MM.1S (cell line): ENCODE measurements at regions not wholly inside any gene's neighbourhood (a gene's known extent, or its start where the extent isn't known, plus 50 kb on each side); places are given as distances from the start of the nearest gene placed in this dataset.

Experiments
- DNase-seq: peaks from one replicate; pipeline ENCODE4 v3.0.0-alpha.2; 2015
- H2AFZ ChIP-seq: fragments of 300-600 bp; sonication (generic); 2 replicates; pipeline ENCODE4 v1.6.0; 2016; ENCODE audit warnings: antibody characterized with exemption, low read length
- H3F3A ChIP-seq: fragments of 300-600 bp; sonication (generic); 2 replicates; pipeline ENCODE4 v1.6.1; 2016; ENCODE audit warnings: mild to moderate bottlenecking, antibody characterized with exemption, low read length, moderate library complexity, mixed read lengths; ENCODE audit not compliant: insufficient read depth
- H3K27ac ChIP-seq: fragments of 300-600 bp; sonication (generic); 2 replicates; pipeline ENCODE4 v1.5.1; 2016; ENCODE audit warnings: mild to moderate bottlenecking, low read length
- H3K27me3 ChIP-seq: fragments of 300-600 bp; sonication (generic); replicated peaks from 2 replicates; pipeline ENCODE4 v1.6.0; 2016; ENCODE audit warnings: low read length; ENCODE audit not compliant: insufficient read depth
- H3K36me3 ChIP-seq: fragments of 300-600 bp; sonication (generic); replicated peaks from 2 replicates; pipeline ENCODE4 v1.6.1; 2016; ENCODE audit warnings: mild to moderate bottlenecking, low read length, mixed read lengths; ENCODE audit not compliant: insufficient read depth
- H3K4me1 ChIP-seq: fragments of 300-600 bp; sonication (generic); 2 replicates; pipeline ENCODE4 v1.6.1; 2016; ENCODE audit warnings: low read length, mixed read lengths
- H3K4me2 ChIP-seq: fragments of 300-600 bp; sonication (generic); 2 replicates; pipeline ENCODE4 v1.6.0; 2016; ENCODE audit warnings: low read depth, low read length
- H3K4me3 ChIP-seq: fragments of 300-600 bp; sonication (generic); 2 replicates; pipeline ENCODE4 v1.5.1; 2016; ENCODE audit warnings: low read length, mixed read lengths
- H3K79me2 ChIP-seq: fragments of 300-600 bp; sonication (generic); 2 replicates; pipeline ENCODE4 v1.6.1; 2016; ENCODE audit warnings: mixed run types, low read length, mixed read lengths
- H3K9ac ChIP-seq: fragments of 300-600 bp; sonication (generic); 2 replicates; pipeline ENCODE4 v1.6.1; 2016; ENCODE audit warnings: low read length, mixed read lengths
- H3K9me2 ChIP-seq: fragments of 300-600 bp; sonication (generic); replicated peaks from 2 replicates; pipeline ENCODE4 v1.6.1; 2016; ENCODE audit warnings: mild to moderate bottlenecking, low read length, mixed read lengths; ENCODE audit not compliant: insufficient read depth
- H3K9me3 ChIP-seq: fragments of 300-600 bp; sonication (generic); replicated peaks from 2 replicates; pipeline ENCODE4 v1.6.1; 2016; ENCODE audit warnings: mild to moderate bottlenecking, low read length, mixed read lengths; ENCODE audit not compliant: insufficient read depth
- H4K20me1 ChIP-seq: fragments of 300-600 bp; sonication (generic); 2 replicates; pipeline ENCODE4 v1.6.1; 2016; ENCODE audit warnings: mild to moderate bottlenecking, low read length, moderate library complexity, mixed read lengths; ENCODE audit not compliant: insufficient read depth
- CTCF ChIP-seq: fragments of 300-600 bp; sonication (generic); IDR thresholded peaks from 2 replicates; pipeline ENCODE4 v1.5.1; 2016; ENCODE audit warnings: antibody characterized with exemption, low read length, mixed read lengths
- EZH2 ChIP-seq: fragments of 300-600 bp; sonication (generic); optimal IDR thresholded peaks from 2 replicates; pipeline ENCODE3; 2017; ENCODE audit warnings: low read depth, mild to moderate bottlenecking, antibody characterized with exemption, low read length, mixed read lengths
- EZH2phosphoT487 ChIP-seq: fragments of 300-600 bp; sonication (generic); IDR thresholded peaks from 2 replicates; pipeline ENCODE4 v1.6.1; 2018; ENCODE audit warnings: antibody characterized with exemption, low read length

GRCh38 chr7:39824456-39825200 is 125.4 kb upstream of the CDK13 start:
- H3F3A ChIP-seq = no peaks in the 10 kb centered on the region
- no peaks in the 10 kb centered on the region for H3K9me2 ChIP-seq
- H3K9ac ChIP-seq = no peak overlapping the region
- H3K4me1 ChIP-seq = no peaks in the 10 kb centered on the region
- no peaks in the 10 kb centered on the region for H4K20me1 ChIP-seq
- no peak overlapping the region for H2AFZ ChIP-seq
- no peak for TF ChIP-seq CTCF
- TF ChIP-seq EZH2phosphoT487 = no peak
- no peak for TF ChIP-seq EZH2
- no peaks in the 10 kb centered on the region for H3K9me3 ChIP-seq
- no peaks in the 10 kb centered on the region for H3K79me2 ChIP-seq
- no peaks in the 10 kb centered on the region for H3K27me3 ChIP-seq
- no peaks in the 10 kb centered on the region for H3K36me3 ChIP-seq
- H3K4me3 ChIP-seq = no peak overlapping the region
- no peak overlapping the region for H3K4me2 ChIP-seq
- H3K27ac ChIP-seq = no peak overlapping the region
- DNase-seq = no peak

- no peaks in the 10 kb centered on the region for H3K27me3 ChIP-seq
- DNase-seq = peak; percentile 23
- H3K9ac ChIP-seq = no peak overlapping the region
- no peaks in the 10 kb centered on the region for H3F3A ChIP-seq
- H3K36me3 ChIP-seq = no peaks in the 10 kb centered on the region
- TF ChIP-seq CTCF (no peak), EZH2 (no peak)
- H2AFZ ChIP-seq = no peak overlapping the region
- H3K4me2 ChIP-seq = no peak overlapping the region
- H4K20me1 ChIP-seq = no peaks in the 10 kb centered on the region
- no peaks in the 10 kb centered on the region for H3K9me2 ChIP-seq
- no peak overlapping the region for H3K4me3 ChIP-seq
- no peaks in the 10 kb centered on the region for H3K9me3 ChIP-seq
- H3K27ac ChIP-seq = no peak overlapping the region
- no peaks in the 10 kb centered on the region for H3K4me1 ChIP-seq
- H3K79me2 ChIP-seq = no peaks in the 10 kb centered on the region
Measured at GRCh38 chr7:39825401-39825980, 124.6 kb upstream of the CDK13 start.

- Histone ChIP-seq H3K4me2 (no peak overlapping the region), H3K27ac (no peak overlapping the region), H3K36me3 (no peaks in the 10 kb centered on the region), H3K4me1 (no peaks in the 10 kb centered on the region), H3K9me2 (no peaks in the 10 kb centered on the region), H3K4me3 (no peak overlapping the region), H3K27me3 (no peaks in the 10 kb centered on the region), H3F3A (no peaks in the 10 kb centered on the region), H3K79me2 (no peaks in the 10 kb centered on the region), H2AFZ (no peak overlapping the region), H3K9me3 (no peaks in the 10 kb centered on the region), H4K20me1 (no peaks in the 10 kb centered on the region), H3K9ac (no peak overlapping the region)
- no peak for DNase-seq
- TF ChIP-seq EZH2 (no peak), CTCF (no peak), EZH2phosphoT487 (no peak)
Measured at GRCh38 chr7:39826166-39826565, 123.9 kb upstream of the CDK13 start.
